GM04504 (cell line): ENCODE measurements at regions not wholly inside any gene's neighbourhood (a gene's known extent, or its start where the extent isn't known, plus 50 kb on each side); places are given as distances from the start of the nearest gene placed in this dataset.
"Not testable (repeated sequence)": the region's sequence is repeated elsewhere in the genome, so short reads cannot be mapped to it uniquely, and the experiment has no call there.

ENCODE experiments used
- DNase-seq: peaks from one replicate; pipeline ENCODE4 v3.0.0-alpha.2; 2012; ENCODE audit warnings: low read depth

DNA sequence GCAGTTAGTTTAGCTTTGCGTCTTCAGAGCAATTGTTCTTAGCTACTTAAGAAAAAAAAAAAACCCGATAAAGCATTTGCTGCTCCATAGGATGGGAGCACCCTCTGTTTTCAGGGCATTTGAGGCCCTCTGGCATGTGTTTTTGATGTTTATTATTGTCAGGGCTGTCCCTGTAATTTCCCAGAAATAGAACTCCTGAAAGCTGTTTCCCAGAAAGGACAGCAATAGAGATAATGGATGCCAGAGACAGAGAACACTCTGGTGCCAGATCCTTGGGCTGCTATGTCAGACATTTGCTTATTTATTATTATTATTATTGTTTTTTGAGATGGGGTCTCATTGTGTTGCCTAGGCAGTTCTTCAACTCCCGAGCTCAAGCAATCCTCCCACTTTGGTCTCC, 201.3 kb downstream of the ALG10 start:
- no peak for DNase-seq

DNA sequence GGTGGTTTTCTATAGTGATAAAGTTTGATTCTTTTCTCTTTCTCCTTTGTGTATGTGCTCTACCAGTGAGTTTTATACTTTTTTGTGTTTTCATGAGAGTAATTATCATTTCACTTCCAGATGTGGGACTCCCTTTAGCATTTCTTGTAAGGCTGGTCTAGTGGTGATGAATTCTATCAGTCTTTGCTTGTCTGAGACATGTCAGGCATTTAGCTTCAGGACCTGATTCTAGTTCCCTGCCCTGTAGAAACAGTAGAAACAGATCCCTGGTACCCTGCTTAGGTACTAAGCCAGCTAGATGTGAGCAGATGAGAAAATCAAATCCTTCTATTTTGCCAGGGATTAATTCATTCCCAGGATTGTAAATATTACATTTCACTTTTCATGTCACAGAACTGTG, 203.7 kb downstream of the ALG10 start:
- DNase-seq, result not testable (repeated sequence)

DNA sequence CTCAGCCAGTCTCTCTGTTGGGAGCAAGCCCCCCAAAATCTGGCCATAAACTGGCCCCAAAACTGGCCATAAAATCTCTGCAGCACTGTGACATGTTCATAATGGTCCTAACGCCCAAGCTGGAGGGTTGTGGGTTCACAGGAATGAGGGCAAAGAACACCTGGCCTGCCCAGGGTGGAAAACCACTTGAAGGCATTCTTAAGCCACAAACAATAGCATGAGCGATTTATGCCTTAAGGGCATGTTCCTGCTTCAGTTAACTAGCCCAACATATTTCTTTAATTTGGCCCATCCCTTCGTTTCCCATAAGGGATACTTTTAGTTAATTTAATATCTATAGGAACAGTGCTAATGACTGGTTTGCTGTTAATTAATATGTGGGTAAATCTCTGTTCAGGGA, 205.8 kb downstream of the ALG10 start:
- DNase-seq, result not testable (repeated sequence)

DNA sequence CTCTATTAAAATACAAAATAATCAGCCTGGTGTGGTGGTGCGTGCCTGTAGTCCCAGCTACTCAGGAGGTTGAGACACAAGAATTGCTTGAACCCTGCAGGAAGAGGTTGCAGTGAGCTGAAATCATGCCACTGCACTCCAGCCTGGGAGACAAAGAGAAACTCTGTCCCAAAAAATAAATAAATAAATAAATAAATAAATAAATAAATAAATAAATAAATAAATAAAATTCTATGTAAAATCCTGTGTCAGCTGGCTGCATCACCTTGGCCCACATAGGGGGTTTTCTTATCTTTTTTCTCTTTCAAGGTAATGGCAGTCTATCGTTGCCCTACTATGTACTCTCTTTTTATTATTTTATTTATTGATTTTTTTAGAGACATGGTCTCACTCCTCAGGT, 206.7 kb downstream of the ALG10 start:
- not testable (repeated sequence) for DNase-seq

DNA sequence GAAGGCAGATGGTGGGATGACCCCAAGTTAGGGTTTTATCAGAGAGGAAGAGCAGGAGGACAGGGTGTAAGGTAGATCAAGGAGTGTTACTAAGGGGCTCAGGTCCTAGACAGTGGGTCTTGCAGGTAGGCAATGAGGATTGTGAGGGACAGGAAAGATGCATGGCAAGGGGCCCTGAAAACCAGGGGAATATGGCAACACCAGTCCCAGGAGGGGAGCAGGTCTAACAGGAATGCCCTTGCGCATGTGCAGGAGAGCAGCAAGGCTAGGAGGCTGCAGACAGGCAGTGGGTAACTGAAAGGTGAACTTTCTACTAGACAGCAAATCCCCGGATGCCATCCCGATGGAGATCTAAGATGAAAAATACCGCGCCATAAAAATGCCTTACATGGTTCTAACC, 211.3 kb downstream of the ALG10 start:
- DNase-seq, result no peak

DNA sequence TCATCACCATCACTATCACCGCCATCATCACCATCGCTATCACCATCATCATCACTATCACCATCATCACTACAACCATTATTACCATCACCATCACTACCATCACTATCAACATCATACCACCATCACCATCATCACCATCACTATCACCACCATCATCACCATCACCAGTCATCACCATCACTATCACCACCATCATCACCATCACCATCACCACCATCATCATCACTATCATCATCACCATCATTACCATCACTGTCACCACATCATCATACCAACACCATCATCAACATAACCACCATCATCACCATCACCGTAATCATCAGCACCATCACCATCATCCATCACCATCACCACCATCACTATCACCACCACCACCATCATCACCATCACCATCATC, 213.8 kb downstream of the ALG10 start:
- no peak for DNase-seq

DNA sequence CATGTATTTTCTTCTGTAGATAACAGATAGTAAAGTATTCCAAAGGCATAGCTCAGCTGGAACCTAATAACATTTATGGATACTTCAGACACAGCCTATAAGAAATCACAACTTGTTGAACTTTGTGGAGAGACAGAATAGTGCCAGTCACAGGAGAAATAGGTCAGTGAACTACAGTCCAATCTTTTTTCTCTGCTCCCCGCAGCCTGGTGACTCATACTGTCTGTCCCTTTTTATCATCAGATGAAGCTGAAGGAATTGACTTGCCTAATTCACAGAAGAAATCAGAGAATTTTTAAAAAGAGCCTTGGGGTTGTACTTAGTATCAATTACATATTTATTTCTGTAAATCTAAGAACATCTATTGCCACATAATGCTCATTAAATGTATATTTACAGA, 222.3 kb downstream of the ALG10 start:
- no peak for DNase-seq

DNA sequence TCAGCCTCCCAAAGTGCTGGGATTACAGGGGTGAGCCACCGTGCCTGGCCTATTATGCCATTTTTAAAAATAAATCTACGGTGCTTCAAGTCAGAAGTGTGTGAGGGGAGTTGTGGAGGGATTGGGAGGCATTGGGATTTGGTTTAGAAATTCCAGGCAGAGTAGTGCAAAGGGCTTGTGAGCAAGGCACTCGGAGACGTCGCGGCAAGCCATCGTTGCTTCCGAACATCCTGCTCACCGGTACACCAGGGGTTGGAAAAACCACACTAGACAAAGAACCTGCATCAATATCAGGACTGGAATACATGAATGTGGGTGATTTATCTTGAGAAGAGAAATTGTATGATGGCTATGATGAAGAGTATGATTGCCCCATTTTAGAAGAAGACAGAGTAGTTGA, 227.0 kb downstream of the ALG10 start:
- DNase-seq, result no peak

DNA sequence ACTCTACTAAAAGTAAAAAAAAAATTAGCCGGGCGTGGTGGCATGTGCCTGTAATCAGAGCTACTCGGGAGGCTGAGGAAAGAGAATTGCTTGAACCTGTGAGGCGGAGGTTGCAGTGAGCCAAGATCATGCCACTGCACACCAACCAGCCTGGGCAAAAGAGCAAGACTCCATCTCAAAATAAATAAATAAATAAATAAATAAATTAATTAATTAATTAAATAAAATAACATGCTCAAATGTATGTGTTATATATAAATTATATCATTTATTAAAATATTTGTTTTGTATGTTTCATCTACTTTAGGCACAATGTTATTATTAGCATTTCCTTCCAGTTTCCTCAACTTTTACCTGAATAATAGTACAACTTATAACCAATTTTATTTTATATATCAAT, 229.6 kb downstream of the ALG10 start:
- not testable (repeated sequence) for DNase-seq

DNA sequence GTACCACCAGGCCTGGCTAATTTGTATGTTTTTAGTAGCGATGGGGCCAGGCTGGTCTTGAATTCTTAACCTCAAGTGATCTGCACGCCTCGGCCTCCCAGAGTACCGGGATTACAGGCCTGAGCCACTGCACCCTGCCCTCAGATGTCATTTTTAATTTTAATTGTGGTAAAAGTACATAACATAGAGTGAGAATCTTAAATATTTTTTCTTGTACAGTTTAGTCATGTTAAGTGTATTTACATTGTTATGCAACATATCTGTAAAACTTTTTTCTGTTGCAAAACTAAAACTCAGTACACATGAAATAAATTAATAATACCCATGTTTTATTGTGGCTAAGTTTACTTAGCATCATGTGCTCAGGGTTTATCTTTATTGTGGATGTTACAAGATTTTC, 231.4 kb downstream of the ALG10 start:
- DNase-seq, result no peak

DNA sequence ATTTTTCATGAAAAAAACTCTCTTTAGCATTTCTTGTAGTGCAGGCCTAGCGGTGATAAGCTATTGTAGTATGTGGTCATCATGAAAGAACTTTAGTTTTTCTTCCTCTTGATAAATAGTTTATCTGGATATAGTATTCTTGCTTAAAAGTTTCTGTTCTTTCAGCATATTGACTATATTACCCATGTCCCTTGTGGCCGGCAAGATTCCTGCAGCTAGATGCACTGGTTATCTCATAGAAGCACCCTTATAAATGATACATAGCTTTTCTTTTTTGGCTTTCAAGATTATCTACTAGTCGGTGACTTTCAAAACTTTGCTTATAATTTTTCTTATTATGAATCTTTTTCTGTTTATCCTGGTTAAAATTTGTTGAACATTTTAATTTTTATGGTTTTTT, 234.8 kb downstream of the ALG10 start:
- no peak for DNase-seq

DNA sequence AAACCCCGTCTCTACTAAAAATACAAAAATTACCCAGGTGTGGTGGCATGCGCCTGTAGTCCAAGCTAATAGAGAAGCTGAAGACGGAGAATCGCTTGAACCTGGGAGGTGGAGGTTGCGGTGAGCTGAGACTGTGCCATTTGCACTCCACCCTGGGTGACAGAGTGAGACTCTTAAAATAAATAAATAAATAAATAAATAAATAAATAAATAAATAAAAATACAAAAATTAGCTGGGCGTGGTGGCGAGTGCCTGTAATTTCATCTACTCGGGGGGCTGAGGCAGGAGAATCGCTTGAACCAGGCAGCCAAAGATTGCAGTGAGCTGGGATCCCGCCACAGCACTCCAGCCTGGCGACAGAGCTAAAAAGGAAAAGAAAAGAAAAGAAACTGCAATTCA, 239.8 kb downstream of the ALG10 start:
- DNase-seq, result not testable (repeated sequence)

DNA sequence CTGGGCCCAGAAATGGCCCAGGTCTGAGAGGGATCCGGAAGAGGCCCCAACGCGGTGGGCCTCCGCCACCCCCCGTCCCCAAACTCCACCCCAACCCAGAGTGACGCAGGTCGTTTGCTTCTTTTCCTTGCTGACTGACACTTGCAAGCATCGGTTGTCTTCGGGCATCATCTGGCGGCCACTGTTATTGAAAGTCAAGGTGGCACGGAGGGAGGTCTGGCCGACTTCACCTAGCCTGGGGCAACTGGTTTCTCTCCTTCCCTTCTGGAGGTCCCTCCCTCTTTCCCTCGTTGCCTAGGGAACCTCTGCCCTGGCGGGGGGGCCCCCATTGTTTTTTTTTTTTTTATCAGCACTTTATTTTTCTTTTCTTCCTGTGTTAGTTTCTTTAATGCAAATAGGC, 241.8 kb downstream of the ALG10 start:
- no peak for DNase-seq

DNA sequence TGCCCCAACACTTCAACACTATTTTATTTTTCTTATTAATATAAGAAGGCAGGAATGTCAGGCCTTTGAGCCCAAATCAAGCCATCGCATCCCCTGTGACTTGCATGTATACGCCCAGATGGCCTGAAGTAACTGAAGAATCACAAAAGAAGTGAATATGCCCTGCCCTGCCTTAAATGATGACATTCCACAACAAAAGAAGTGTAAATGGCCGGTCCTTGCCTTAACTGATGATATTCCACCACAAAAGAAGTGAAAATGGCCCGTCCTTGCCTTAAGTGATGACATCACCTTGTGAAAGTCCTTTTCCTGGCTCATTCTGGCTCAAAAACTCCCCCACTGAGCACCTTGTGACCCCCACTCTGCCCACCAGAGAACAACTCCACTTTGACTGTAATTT, 251.4 kb downstream of the ALG10 start:
- DNase-seq, result not testable (repeated sequence)

DNA sequence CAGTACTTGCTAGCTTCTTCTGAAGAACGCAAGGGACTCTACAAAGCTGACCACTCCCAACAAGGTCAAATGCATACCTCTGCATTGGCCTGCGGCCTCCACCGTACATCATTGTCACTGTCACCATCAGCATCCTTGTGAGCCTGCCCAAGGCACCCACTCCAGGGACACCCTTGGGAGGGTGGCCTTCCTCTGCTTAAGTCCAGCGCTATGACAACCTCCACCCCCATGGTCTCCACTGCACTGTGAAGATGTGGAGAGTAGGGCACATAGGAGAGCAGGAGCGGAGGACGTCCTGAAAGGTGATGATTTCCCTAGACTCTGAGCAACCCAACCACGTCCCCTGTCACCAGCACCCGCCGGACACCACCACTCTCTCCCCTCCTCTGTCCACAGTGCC, 252.8 kb downstream of the ALG10 start:
- DNase-seq, result no peak

DNA sequence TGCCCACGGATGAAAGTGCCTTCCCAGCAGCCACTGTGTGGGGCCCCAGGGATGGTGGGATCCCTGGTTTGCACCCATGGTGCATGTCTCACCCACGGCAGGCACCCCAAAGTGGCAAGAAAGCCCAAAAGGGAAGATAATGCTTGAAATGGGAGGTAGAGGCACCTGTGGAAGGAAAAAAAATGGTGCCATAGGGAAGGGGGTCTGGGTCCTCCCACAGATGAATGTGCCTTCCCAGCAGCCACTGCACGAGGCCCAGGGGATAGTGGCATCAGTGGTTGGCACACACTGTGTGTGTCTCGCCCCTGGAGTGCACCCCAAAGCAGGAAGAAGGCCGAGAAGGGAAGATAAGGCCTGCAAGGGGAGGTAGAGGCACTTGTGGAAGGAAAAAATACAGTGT, 264.2 kb downstream of the ALG10 start:
- DNase-seq, result no peak

DNA sequence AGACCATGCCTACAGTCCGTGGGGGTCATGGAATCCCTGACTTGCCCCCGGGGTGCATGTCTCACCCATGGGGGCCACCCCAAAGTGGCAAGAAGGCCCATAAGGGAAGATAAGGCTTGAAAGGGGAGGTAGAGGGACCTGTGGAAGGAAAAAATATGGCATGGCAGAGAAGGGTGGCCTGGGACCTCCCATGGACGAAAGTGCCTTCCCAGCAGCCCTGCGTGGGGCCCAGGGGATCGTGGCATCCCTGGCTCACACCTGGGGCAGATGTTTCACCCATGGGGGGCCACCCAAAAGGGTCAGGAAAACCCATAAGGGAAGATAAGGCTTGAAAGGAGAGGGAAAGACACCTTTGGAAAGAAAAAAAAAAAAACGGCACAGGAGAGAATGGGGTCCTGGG, 264.6 kb downstream of the ALG10 start:
- no peak for DNase-seq

DNA sequence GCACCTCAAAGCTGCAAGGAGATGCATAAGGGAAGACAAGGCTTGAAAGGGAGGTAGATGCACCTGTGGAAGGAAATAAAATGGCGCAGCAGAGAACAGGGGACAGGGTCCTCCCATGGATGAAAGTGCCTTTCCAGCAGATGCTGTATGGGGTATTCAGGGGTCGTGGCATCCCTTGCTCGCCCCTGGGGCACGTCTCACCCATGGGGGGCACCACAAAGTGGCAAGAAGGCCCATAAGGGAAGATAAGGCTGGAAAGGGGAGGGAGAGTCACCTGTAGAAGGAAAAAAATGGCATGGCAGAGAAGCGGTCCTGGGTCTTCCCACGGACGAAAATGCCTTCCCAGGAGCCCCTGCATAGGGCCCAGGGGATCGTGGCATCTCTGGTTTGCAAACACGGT, 265.1 kb downstream of the ALG10 start:
- DNase-seq, result no peak

DNA sequence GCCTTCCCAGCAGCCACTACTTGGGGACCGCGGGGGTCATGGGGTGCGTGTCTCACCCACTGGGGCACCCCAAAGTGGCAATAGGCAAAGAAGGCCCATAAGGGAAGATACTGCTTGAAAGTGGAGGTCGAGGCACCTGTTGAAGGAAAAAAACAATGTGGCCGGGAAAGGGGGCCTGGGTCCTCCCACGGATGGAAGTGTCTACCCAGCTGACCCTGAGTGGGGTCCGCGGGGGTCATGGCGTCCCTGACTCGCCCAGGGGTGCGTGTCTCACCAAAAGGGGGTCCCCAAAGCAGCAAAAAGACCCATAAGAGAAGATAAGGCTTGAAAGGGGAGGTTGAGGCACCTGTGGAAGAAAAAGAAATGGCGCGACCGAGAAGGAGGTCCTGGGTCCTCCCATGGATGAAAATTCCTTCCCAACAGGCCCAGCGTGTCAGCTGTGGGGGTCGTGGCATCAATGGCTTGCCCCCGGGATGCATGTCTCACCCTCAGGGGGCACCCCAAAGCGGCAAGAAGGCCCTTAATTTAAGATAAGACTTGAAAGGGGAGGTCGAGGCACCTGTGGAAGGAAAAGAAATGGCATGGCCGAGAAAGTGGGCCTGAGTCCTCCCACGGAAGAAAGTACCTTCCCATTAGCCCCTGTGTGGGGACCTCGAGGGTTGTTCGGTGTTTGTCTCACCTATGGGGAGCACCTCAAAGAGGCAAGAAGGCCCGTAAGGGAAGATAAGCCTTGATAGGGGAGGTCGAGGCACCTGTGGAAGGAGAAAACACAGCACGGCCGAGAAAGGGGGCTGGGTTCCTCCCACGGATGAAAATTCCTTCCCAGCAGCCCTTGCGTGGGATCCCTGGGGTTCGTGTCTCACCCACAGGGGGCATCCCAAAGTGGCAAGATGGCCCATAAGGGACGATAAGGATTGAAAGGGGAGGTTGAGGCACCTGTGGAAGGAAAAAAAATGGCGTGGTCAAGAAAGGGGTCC, 266.0 kb downstream of the ALG10 start:
- DNase-seq, result no peak

DNA sequence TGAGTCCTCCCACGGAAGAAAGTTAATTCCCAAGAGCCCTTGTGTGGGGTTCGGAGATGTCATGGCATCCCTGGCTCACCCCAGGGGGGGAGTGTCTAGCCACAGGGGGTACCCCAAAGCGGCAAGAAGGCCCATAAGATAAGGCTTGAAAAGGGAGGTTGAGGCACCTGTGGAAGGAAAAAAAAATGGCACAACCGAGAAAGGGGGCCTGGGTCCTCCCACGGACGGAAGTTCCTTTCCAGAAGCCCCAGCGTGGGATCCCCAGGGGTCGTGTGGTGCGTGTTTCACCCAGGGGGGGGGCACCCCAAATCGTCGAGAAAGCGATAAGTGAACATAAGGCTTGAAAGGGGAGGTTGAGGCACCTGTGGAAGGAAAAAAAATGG, 266.7 kb downstream of the ALG10 start:
- DNase-seq, result no peak

DNA sequence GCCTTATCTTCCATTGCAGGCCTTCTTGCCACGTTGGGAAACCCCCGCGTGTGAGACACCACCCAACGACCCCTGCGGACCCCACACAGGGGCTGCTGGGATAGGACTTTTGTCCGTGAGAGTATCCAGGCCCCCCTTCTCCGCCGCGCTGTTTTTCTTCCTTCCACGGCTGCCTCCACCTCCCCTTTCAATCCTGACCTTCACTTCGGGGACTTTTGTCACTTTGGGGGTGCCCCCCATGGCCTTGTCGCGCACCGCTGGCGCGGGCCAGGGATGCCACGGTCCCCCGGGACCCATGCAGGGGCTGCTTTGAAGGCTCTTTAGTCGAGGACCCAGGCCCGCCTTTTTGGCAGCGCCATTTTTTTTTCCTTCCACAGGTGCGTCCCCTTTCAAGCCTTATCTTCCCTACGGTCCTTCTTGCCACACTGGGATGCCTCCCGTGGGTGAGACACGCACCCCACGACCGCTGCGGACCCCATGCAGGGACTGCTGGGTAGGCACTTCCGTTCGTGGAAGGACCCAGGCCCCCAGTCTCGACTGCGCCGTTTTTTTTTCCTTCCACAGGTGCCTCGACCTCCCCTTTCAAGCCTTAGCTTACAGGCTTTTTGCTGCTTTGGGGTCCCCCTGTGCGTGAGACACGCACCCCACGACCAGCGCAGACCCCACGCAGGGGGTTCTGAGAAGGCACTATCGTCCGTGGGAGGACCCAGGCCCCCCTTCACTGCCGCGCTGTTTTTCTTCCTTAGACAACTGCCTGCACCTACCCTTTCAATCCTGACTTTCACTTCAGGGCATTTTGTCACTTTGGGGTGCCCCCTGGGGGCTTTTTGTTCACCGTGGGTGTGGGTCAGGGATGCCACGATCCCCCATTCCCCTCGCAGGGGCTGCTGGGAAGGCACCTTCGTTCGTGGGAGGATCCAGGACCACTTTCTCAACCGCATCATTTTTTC, 267.4 kb downstream of the ALG10 start:
- DNase-seq, result no peak

DNA sequence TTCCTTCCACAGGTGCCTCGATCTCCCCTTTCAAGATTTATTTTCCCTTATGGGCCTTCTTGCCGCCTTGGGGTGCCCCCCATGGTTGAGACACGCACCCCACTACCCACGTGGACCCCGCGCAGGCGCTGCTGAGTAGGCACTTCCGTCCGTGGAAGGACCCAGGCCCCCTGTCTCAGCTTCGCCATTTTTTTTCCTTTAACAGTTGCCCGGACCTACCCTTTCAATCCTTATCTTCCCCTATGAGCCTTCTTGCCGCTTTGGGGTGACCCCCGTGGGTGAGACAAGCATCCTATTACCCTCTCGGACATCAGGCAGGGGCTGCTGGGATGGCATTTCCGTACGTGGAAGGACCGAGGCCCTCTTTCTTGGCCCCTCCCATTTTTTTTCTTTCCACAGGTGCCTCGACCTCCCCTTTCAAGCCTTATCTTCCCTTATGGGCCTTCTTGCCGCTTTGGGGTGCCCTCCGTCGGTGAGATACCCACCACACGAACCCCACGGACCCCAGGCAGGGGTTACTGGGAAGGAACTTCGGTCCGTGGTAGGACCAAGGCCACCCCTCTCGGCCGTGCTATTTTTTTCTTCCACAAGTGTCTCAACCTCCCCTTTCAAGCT, 268.2 kb downstream of the ALG10 start:
- no peak for DNase-seq

DNA sequence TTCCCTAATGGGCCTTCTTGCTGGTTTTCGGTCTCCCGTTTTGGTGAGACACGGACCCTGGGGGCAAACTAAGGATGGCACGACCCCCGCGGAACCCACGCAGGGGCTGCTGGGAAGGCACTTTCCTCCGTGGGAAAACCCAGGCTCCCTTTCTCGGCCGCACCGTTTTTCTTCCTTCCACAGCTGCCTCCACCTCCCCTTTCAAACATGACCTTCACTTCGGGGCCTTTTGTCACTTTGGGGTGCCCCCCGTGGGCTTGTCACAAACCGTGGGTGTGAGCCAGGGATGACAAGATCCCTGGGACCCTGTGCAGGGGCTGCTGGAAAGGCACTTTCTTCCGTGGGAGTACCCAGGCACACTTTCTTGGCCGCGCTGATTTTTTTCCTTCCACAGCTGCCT, 268.7 kb downstream of the ALG10 start:
- DNase-seq, result no peak
